ENCODE measurements at regions not wholly inside any gene's neighbourhood (a gene's known extent, or its start where the extent isn't known, plus 50 kb on each side); places are given as distances from the start of the nearest gene placed in this dataset.

DNA sequence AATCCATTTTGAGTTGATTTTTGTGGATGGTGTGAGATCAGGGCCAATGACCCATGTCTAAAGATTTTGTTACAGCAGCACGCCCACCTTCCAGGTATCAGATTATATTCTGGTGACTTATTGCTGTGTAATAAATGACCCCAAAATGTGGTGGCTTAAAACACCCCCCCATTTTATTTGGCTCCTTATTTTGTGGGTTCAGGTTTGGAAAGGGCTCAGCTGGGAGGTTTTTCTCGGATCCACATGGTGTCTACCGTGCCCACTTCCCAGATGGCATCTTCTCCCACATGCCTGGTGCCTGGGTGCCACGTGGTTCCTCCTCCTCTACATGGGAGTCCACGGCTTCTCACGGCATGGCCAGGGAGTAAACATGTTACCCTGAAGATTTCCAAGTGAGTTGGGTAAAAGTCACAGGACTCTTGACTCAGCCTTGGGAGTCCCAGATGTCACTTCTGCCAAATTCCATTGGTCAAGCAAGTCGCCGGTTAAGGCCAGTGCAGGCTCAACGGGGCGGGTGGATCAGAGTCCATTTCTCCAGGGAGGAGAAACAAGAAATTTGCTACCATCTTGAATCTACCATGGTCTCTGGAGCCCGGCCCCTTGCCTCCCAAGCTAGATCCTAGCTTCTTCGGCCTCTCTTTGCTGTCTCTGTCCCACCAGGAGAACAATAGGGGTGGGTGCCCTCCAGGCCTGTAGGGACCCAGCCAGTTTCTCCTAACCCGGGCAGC lies 214.3 kb downstream of the KIF26A start:
- TF ChIP-seq EZH2 (IDR thresholded peaks at IDR 0.05; ENCODE audit: borderline replicate concordance): no peak
- no peak for TF ChIP-seq CTCF (IDR thresholded peaks at IDR 0.05; ENCODE audit: poor library complexity)
